HEK293 (cell line): ENCODE measurements at regions not wholly inside any gene's neighbourhood (a gene's known extent, or its start where the extent isn't known, plus 50 kb on each side); places are given as distances from the start of the nearest gene placed in this dataset.
"Not testable (repeated sequence)": the region's sequence is repeated elsewhere in the genome, so short reads cannot be mapped to it uniquely, and the experiment has no call there.

ENCODE experiments used
- CTCF ChIP-seq: fragments of 450-650 bp; formaldehyde crosslinking; IDR thresholded peaks from 2 replicates; pipeline ENCODE4 v1.5.1; 2016; ENCODE audit warnings: missing biosample characterization, missing genetic modification characterization
- KLF16 ChIP-seq: fragments of 450-650 bp; formaldehyde crosslinking; IDR thresholded peaks from 2 replicates; pipeline ENCODE4 v1.5.1; 2017; ENCODE audit warnings: missing biosample characterization, missing genetic modification characterization
- PBX3 ChIP-seq: sonication (generic); formaldehyde crosslinking; IDR thresholded peaks from 2 replicates; pipeline ENCODE4 v1.8.1; 2022; ENCODE audit warnings: mild to moderate bottlenecking, moderate library complexity, missing genetic modification reagents
- REST ChIP-seq: fragments of 450-650 bp; formaldehyde crosslinking; IDR thresholded peaks from 2 replicates; pipeline ENCODE4 v1.5.1; 2016; ENCODE audit warnings: missing biosample characterization, missing genetic modification characterization
- SETDB1 ChIP-seq: IDR thresholded peaks from one replicate; pipeline ENCODE4 v1.6.1; 2017; ENCODE audit warnings: mild to moderate bottlenecking, low read length, moderate library complexity, mixed read lengths; ENCODE audit not compliant: insufficient read length
- ZNF157 ChIP-seq: fragments of 450-650 bp; formaldehyde crosslinking; IDR thresholded peaks from 2 replicates; pipeline ENCODE4 v1.5.1; 2016; ENCODE audit warnings: missing biosample characterization, missing genetic modification characterization
- ZNF174 ChIP-seq: fragments of 450-650 bp; formaldehyde crosslinking; IDR thresholded peaks from 2 replicates; pipeline ENCODE4 v1.5.0; 2017; ENCODE audit warnings: missing biosample characterization, mild to moderate bottlenecking, missing genetic modification characterization
- ZNF660 ChIP-seq: fragments of 450-650 bp; IDR thresholded peaks from 2 replicates; pipeline ENCODE4 v1.5.1; 2018; ENCODE audit warnings: missing biosample characterization, mild to moderate bottlenecking, missing genetic modification characterization
- ZNF768 ChIP-seq: fragments of 450-650 bp; formaldehyde crosslinking; IDR thresholded peaks from 2 replicates; pipeline ENCODE4 v1.5.1; 2018; ENCODE audit warnings: missing biosample characterization, mild to moderate bottlenecking, missing genetic modification characterization
- ZSCAN30 ChIP-seq: fragments of 450-650 bp; IDR thresholded peaks from 2 replicates; pipeline ENCODE4 v1.5.1; 2018; ENCODE audit warnings: missing biosample characterization, mild to moderate bottlenecking, missing genetic modification characterization, moderate library complexity

- TF ChIP-seq PBX3 (CRISPR knock-in tag); CTCF (tag by site-specific recombination); ZNF174; KLF16; ZNF660 (tag by site-specific recombination); SETDB1; ZNF157 (tag by site-specific recombination); REST (tag by site-specific recombination); ZSCAN30; ZNF768 (tag by site-specific recombination): not testable (repeated sequence)
Measured at GRCh38 chr2:95725191-95725590, 133.4 kb downstream of the TRIM43 start.
